Upper lobe of left lung (tissue), 6 donors: ENCODE measurements at regions not wholly inside any gene's neighbourhood (a gene's known extent, or its start where the extent isn't known, plus 50 kb on each side); places are given as distances from the start of the nearest gene placed in this dataset.

Experiments used
- ATAC-seq, 2 donors: fragments of 200-7000 bp; cut with Tn5 transposase; one replicate each; pipeline ENCODE4 v1.9.1; 2022; ENCODE audit warnings: mild to moderate bottlenecking in 2 of 2, moderate library complexity in 2 of 2; ENCODE audit not compliant: low FRiP score in 2 of 2
- DNase-seq, 2 donors: peaks; one replicate each; pipeline ENCODE4 v3.0.0-alpha.2; 2019 to 2020
- H3K27ac ChIP-seq, 4 donors: fragments of 200-600 bp; sonication (generic); one replicate each; pipeline ENCODE4 v1.5.1; 2016 to 2019
- H3K27me3 ChIP-seq, 4 donors: fragments of 200-600 bp; sonication (generic); one replicate each; pipeline ENCODE4 v1.5.1; 2017 to 2019
- H3K36me3 ChIP-seq, 4 donors: fragments of 200-600 bp; sonication (generic); one replicate each; pipeline ENCODE4 v1.5.1; 2016 to 2019
- H3K4me1 ChIP-seq, 4 donors: fragments of 200-600 bp; sonication (generic); one replicate each; pipeline ENCODE4 v1.5.1; 2018 to 2019
- H3K4me3 ChIP-seq, 4 donors: fragments of 200-600 bp; sonication (generic); one replicate each; pipeline ENCODE4 v1.5.1; 2017 to 2019; ENCODE audit warnings: mild to moderate bottlenecking in 2 of 4, moderate library complexity in 1 of 4
- H3K9me3 ChIP-seq, 4 donors: fragments of 200-600 bp; sonication (generic); one replicate each; pipeline ENCODE4 v1.5.1; 2018 to 2019
- EP300 ChIP-seq, 4 donors: sonication (generic); formaldehyde crosslinking; IDR thresholded peaks; one replicate each; pipeline ENCODE4 v1.5.1; 2017; ENCODE audit warnings: antibody characterized with exemption in 4 of 4, control low read depth in 2 of 4
- POLR2A ChIP-seq, 4 donors: fragments of 450-650 bp; IDR thresholded peaks; one replicate each; pipeline ENCODE4 v1.5.1; 2016 to 2017; ENCODE audit warnings: antibody characterized with exemption in 4 of 4, mild to moderate bottlenecking in 2 of 4
- POLR2AphosphoS5 ChIP-seq, 2 donors: sonication (generic); formaldehyde crosslinking; IDR thresholded peaks; one replicate each; pipeline ENCODE4 v1.5.1; 2017; ENCODE audit warnings: antibody characterized with exemption in 2 of 2
- WGBS, 2 donors: methylation state at CpG; one replicate each; pipeline ENCODE4 v1.1.5; 2017 to 2018; 5-methylcytosine and 5-hydroxymethylcytosine counted together
- TF ChIP-seq, protein P1 (sequence below), 6 experiments: fragments of 450-650 bp in 4 of 6; fragments of 200-600 bp in 2 of 6; sonication (generic) in 2 of 6; IDR thresholded peaks; one replicate each; pipeline ENCODE4 v1.5.1; 2016 to 2019; ENCODE audit warnings: antibody characterized with exemption in 6 of 6
- donor health status: DM: no; HTN: no; CAD: no; lungs with moderate emphysema.
- donor health status: DM: no; HTN: yes; CAD: no; lungs with severe emphysema.

- H3K4me1 ChIP-seq, result no peaks in the 10 kb centered on the region
- H3K27ac ChIP-seq, result no peak overlapping the region
- WGBS, 2 donors, result 45 to 65% methylated on average over 9 of the region's 9 CpGs
- no peak overlapping the region for H3K4me3 ChIP-seq
- ATAC-seq, result no peak
- no peaks in the 10 kb centered on the region for H3K9me3 ChIP-seq
- no peaks in the 10 kb centered on the region for H3K27me3 ChIP-seq
- TF ChIP-seq POLR2AphosphoS5 (IDR thresholded peaks at IDR 0.05) (no peak), POLR2A (IDR thresholded peaks at IDR 0.05) (no peak), EP300 (IDR thresholded peaks at IDR 0.05) (no peak)
- TF ChIP-seq, protein P1, sequence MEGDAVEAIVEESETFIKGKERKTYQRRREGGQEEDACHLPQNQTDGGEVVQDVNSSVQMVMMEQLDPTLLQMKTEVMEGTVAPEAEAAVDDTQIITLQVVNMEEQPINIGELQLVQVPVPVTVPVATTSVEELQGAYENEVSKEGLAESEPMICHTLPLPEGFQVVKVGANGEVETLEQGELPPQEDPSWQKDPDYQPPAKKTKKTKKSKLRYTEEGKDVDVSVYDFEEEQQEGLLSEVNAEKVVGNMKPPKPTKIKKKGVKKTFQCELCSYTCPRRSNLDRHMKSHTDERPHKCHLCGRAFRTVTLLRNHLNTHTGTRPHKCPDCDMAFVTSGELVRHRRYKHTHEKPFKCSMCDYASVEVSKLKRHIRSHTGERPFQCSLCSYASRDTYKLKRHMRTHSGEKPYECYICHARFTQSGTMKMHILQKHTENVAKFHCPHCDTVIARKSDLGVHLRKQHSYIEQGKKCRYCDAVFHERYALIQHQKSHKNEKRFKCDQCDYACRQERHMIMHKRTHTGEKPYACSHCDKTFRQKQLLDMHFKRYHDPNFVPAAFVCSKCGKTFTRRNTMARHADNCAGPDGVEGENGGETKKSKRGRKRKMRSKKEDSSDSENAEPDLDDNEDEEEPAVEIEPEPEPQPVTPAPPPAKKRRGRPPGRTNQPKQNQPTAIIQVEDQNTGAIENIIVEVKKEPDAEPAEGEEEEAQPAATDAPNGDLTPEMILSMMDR (IDR thresholded peaks at IDR 0.05), result no peak
- H3K36me3 ChIP-seq, result no peaks in the 10 kb centered on the region
- DNase-seq, result no peak
Measured at GRCh38 chr7:132055336-132056120, 499.1 kb upstream of the PODXL start.

DNA sequence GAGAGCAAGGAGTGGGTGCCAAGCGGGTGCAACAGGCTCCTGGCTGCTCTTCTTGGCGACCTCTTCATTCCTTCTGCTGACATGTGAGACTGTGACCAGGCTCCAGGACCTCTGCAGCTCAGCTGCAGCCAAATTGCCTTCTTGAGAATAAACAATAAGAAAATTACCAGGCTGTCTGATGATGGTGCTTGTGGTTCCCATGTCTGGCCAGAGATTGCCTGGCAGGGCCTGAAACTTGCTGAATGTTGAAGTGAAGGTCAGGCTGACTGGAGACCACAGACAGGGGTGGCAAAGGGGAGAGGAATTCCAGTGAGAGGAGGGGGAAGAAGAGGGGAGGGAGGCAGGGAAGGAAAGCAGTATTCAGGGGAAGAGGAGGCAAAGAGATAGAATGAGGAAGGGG lies 497.4 kb upstream of the PODXL start:
- H3K4me3 ChIP-seq, result no peak overlapping the region
- no peaks in the 10 kb centered on the region for H3K9me3 ChIP-seq
- no peaks in the 10 kb centered on the region for H3K4me1 ChIP-seq
- 51 to 58% methylated on average over 2 of the region's 2 CpGs for WGBS, 2 donors
- DNase-seq (no peak), ATAC-seq (no peak)
- TF ChIP-seq POLR2AphosphoS5 (IDR thresholded peaks at IDR 0.05) (no peak), POLR2A (IDR thresholded peaks at IDR 0.05) (no peak), EP300 (IDR thresholded peaks at IDR 0.05) (no peak)
- TF ChIP-seq, protein P1 (IDR thresholded peaks at IDR 0.05), result no peak
- no peaks in the 10 kb centered on the region for H3K27me3 ChIP-seq
- no peaks in the 10 kb centered on the region for H3K36me3 ChIP-seq
- no peak overlapping the region for H3K27ac ChIP-seq

DNA sequence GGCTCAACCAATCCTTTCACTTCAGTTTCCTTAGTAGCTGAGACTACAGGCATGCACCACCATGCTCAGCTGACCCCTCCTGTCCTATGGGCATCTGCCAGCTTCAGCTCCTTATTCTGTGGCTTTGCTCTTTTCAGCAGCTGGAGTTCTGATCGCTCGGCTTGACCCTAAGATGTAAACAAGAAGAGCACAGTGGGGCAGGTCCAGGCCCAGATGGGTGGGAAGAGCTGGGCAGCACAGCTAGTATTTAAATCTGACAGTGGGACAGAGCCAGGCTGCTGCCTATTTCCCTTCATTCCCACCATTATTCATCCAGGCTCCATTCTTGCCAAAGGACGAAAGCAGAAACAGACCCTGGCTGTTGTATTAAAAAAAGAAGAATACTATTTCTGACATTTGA lies 494.9 kb upstream of the PODXL start:
- no peak for ATAC-seq
- Histone ChIP-seq H3K4me3 (no peak overlapping the region), H3K4me1 (no peaks in the 10 kb centered on the region), H3K9me3 (no peaks in the 10 kb centered on the region), H3K27me3 (no peaks in the 10 kb centered on the region), H3K27ac (no peak overlapping the region), H3K36me3 (no peaks in the 10 kb centered on the region)
- no peak for TF ChIP-seq EP300 (IDR thresholded peaks at IDR 0.05)
- no peak for TF ChIP-seq POLR2A (IDR thresholded peaks at IDR 0.05)
- TF ChIP-seq, protein P1 (IDR thresholded peaks at IDR 0.05), result no peak
- no peak for TF ChIP-seq POLR2AphosphoS5 (IDR thresholded peaks at IDR 0.05)
- no peak for DNase-seq
- 41 to 42% methylated on average over 3 of the region's 3 CpGs for whole genome bisulfite sequencing, 2 donors

GRCh38 chr7:132049462-132050304 lies 493.3 kb upstream of the PODXL start:
- TF ChIP-seq EP300 (IDR thresholded peaks at IDR 0.05), result no peak
- no peak for TF ChIP-seq POLR2AphosphoS5 (IDR thresholded peaks at IDR 0.05)
- TF ChIP-seq POLR2A (IDR thresholded peaks at IDR 0.05), result no peak
- TF ChIP-seq, protein P1 (IDR thresholded peaks at IDR 0.05), result peak in 5 of 6 experiments; percentile 23 to 46 (median 42)

More at GRCh38 chr7:132049462-132050304, 493.3 kb upstream of the PODXL start:
- DNase-seq (no peak), ATAC-seq (no peak)
- H3K9me3 ChIP-seq, result no peaks in the 10 kb centered on the region
- no peak overlapping the region for H3K4me3 ChIP-seq
- H3K27me3 ChIP-seq, result no peaks in the 10 kb centered on the region
- H3K36me3 ChIP-seq, result no peaks in the 10 kb centered on the region
- H3K27ac ChIP-seq, result no peak overlapping the region
- 46 to 57% methylated on average over 9 of the region's 9 CpGs for WGBS, 2 donors
- H3K4me1 ChIP-seq, result no peaks in the 10 kb centered on the region
